DMS114 treated with DMSO at 0.1 percent for 48 hours (cell line): ENCODE measurements at regions not wholly inside any gene's neighbourhood (a gene's known extent, or its start where the extent isn't known, plus 50 kb on each side); places are given as distances from the start of the nearest gene placed in this dataset.

ENCODE experiments used
- DNase-seq: peaks from one replicate; lab custom pipeline; 2025; ENCODE audit not compliant: unreplicated experiment; lab: John Stamatoyannopoulos, UW

DNA sequence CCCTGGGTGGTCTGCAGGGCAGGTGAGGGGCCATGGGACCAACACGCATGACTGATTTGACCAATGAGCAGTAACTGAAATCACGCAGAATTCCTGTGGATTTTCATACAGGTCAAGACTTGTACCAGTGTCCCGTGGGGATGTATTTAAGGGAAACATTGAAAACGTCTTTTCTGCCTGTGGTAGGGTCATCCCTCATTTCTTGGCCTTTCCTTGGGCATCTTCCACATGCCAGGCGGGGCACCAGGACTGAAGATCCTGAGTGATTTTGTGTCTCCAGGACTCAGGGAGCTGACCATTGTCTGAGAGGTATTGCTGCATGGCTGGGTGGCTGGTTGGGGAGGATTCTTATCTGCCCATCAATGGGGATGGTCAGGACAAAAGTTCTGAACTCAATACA lies 289.0 kb downstream of the GLRX3 start:
- DNase-seq: no peak

DNA sequence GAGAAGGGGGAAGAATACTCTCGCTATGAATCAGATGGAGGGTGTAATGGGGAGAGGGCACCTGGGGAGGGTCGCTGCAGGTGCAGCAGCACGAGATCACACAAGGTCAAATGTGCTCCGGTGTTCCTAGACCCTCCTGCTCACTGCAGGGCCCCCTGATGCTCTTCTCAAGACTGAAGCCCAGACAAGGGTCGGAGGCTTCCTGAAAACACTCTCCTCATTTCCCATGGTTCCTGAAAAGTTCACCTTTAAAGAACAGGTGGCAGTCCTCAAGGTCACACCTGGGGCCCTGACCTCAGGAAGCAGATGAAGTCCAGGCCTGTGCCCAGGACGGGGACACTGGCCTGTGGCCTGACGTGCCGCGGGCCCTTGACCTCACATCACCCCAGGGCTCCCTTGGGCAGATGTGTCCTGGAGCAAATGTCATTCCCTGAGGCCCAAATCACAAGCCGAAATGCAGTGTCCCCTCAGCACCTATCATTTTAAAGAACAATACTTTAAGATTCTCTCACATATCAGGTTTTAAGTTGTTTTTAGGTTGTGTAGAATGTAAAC lies 289.8 kb downstream of the GLRX3 start:
- DNase-seq: no peak

DNA sequence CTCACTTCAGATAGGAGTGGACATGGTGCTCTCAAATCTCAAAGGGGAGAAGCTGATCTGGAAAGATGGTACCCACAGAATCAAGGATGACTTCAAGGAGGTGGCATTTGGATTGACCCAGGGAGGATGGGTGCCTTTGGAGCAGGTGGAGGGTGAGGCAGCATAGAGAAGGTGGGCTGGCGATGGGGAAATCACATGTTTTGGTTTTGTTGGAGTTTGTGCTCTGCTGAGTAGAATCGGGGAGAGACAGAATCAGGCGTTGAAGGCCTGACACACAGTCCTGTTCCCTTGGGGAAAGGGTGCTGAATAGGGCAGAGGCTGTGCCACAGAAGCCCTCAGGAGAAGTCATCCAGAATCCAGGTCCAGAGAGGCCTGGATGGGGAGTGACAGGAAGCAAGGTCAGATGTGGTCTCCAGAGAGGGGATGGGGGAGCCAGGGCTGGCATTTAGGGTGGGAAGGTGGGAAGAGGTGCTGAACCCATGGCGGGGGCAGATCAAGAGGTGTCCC lies 291.1 kb downstream of the GLRX3 start:
- no peak for DNase-seq

DNA sequence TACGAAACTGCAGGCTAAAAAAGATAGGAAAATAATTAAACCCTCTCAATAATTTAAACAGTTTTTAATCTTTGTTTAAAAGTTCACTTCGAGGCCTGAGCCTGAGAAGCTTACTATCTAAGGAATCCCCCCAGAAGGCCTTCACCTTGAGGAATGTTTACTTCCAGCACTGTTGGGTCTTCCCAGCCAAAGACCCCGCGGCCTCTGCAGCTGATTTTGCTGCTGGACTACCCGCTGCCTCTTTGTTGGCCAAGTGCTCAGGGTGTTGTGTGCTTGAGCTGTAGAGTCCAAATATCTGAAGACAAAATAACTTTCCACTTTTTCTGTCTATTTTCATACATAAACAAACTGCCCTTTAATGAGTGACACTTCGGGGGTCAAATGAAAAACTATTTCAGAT lies 292.7 kb downstream of the GLRX3 start:
- DNase-seq: no peak

DNA sequence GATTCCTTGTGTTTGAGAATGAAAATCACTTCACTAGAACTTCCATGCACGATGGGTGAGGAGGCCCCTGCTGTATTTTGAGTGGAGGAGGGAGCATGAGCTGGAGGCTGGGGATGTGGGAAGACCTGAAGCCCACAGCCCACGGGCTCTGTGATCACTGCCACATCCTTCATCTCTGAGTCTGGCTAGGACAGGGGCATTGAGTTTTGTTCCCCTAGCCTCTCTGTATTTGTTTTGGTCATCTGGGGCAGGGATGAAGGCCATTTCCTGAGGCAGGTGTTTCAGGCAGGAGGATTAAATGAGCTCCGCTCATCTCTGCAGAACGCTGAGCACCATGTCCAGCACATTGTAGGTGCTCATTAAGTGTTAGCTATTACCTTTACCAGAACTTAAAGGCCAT lies 293.6 kb downstream of the GLRX3 start:
- no peak for DNase-seq

DNA sequence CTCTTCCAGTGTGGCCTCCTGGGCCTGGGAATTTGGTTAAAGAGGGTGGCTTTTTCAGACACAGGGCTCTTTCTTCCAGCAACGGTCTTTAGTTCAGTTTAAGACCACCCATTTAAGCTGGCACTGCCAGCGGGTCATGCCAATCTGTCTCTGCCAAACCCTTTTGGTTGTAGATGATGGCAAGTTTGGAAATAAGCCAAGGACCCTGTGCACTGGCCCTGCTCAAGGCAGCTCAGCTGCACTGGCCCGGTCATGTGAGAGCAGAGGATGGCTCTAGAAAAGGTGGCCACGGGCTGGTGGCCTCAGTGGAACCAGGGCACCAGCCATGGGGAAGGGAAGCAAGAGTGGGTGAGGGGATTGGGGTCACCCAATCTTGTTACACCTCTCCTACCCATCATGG lies 294.1 kb downstream of the GLRX3 start:
- DNase-seq: no peak

DNA sequence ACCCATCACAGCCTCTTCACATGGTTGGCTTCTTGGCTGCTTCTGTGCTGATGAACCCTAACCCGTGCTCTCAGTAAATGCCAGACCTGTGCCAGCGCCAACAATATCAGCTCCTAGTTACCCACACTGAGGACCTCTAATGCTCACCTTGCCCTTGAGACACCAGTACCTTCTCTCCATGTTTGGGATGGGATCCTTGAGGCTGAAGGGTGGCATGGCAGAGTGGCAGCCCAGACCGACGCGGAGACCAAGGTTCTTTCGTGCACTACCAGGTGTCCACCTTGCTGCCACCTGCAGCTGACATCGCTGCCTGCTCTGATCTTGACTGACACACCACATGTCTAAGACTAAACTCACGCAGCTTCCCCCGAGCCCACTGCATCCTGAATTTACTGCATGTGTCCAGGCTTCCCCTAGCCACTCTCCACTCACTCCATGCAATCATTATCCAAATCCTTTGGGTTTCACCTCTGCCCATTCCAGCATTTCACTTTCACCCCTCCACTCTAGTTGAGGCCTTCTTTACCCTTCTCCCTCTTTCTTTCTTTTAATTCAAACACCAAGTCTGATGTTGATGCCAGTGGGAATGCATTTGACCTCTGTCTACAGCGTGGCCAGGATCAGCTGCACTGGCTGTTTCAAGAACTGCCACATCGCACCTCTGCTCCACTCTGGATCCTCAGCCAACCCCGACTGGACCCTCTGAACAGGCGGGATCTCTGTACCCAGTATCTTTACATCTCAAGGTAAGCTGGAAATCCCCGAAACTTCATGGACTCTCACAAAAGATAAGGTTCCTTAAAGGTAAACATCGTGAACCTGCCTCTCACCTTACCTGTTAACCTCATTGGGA lies 294.9 kb downstream of the GLRX3 start:
- no peak for DNase-seq

DNA sequence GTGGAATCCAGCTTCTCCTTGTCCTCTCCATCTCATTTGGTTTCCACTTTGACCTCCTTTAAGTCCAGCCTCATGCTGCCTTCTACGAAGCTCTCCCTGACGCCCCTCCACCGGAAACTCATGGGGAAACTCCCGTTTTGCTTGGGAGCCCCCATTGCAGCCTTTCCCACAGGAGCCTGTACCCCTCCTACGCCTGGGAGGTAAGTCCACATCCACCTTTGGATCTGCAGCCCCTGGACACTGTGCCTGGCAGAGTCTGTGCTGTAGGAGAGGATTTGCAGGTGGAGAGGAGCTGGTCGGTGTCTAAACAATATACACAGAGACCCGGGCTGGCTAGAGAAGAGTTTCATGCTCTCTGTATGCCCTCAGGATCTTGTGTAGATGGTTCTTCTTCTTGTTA lies 296.1 kb downstream of the GLRX3 start:
- DNase-seq: no peak

DNA sequence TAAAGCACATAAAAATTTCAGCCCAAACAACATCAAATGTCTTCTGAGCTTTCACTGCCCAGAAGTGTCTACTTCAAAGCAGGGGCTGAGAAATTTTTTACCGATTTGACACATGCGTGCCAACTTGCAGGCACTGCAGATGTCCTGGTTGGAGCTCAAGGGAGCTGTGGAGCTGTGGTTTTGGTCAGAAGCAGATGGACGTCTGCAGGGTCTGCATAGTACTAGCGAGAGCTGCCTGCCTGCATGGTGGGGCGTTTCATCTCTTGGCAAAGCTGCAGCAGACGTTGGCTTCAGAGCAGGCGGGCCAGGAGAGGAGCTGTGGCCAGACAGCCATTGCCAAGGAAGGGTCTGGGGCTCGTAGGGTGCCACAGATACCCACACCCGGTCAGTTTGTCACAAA lies 296.7 kb downstream of the GLRX3 start:
- DNase-seq: no peak

DNA sequence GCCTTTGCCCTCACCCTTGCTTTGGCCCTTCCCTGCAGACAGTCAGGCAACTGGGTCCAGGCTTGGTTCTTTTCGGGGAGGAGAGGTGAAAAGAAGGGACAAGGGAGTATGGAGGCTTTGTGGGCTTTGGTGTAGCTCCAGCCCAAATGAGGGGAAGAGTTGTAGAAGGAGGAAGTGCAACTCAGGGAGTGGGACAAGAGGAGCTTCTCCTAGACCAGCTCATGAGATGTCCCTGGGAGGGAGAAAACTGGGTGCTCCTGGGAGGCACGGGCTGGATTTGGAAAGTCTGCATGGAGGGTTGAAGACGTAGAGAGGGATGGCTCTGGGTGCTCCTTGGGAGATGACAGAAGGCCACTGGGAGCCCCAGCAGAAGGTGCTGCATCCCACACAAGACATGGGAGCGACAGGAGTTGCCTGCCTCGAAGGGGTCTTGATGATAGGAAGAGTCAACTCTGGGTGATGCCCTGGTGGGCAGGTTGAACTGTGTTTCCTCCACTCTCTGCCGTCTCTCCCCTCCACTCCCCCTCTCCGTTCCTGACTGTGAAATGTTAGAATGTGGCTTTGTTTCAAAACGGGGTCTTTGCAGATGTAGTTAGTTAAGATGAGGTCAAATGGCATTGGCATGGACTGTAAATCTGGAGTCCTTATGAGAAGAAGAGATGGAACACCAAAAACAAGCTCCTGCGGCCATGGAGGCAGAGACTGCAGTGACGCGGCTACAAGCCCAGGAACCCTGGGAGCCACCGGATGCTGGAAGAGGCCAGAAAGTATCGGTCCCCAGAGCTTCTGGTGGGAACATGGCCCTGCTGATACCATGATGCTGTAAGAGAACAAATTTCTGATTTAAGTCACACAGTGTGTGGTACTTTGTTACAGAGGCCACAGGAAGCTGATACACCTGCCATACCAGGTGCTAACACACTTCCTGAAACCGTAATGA lies 298.5 kb downstream of the GLRX3 start:
- no peak for DNase-seq

DNA sequence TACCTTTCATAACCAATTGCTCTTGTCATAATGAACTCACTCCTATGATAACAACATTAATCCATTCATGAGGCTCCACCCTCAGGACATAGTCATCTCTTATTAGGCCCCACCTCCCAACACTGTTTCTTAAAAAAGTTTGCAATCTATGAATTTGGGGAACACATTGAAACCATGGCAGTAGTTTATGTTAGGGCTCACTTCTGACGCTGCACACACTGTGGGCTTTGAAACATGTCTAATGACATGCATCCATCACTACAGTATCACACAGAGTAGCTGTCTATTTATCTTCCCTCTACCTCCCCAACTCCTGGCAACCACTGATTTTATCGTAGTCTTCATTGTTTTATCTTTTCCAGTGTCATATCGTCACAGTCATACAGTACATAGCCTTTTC lies 299.8 kb downstream of the GLRX3 start:
- DNase-seq: no peak

DNA sequence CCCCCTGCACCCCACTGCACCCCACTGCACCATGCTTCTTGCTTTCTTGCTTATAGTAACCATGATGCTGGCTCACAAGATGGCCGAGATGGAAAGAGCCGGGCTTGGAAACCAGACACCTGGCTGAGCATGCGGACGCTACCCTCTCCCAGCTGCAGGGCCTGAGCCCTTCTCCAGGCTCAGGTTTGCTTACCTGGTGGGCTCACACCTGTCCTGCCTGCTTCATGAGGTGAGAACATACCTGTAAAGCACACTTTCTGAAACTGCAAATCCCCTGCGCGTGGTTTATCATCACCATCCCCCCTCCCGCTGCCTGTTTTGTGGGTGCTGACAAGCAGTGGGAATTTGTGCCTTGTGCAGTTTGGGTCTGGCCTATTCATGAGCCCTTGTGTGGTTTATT lies 302.7 kb downstream of the GLRX3 start:
- DNase-seq: no peak

DNA sequence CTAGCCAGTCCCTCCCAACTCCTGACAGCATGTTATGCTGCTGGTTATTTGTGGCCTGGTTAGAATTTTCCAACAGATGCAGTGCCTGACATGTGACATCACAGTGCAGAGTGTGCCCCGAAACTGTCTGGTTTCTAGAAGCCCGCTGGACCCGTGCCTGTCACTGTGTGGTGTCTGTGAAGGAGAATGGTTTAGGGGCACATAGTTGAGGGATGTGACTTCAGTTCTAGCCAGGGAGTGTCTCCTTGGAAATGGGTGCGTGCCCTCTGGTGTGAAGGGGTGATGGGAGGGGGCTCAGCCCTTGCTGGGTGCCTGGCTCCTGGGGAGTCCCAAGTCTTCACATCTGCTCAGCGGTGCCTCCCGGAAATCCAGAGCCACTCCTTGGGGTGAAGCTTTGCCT lies 303.6 kb downstream of the GLRX3 start:
- DNase-seq: no peak

DNA sequence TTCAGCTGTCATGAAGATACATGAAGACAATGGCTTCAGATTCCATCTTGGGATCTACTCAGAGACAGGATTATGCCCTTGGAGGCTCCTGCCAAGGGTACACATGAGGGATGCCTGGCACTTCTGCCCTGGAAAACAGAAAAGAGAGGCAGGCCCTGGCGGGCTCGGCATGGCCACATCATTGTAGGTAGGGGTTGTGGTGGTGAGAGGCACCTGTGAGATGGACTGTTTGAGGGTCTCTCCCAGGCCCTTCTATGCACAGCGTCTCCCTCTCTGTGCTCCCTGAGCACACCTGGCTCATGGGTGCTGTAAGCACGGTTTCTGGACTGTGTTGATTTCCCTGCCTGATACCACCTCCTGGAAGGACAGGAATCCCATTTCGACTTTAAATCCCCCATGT lies 304.3 kb downstream of the GLRX3 start:
- no peak for DNase-seq

DNA sequence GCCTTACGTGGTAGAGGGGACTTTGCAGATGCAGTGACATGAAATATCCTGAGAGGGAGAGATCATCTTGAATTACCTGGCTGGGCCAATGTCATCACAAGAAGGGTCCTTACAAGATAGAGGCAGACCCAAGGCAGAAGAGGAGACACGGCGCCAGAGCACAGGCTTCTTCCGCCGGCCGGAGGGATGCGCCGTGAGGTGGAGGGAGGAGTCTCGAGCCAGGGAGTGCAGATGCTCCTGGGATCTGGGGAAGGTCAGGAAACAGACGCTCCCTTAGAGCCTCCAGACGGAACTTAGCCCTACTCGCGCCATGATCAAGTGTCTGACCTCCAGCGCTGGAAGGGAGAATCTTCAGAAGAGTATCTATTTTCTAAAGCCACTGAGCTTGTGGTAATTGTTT lies 304.8 kb downstream of the GLRX3 start:
- no peak for DNase-seq

DNA sequence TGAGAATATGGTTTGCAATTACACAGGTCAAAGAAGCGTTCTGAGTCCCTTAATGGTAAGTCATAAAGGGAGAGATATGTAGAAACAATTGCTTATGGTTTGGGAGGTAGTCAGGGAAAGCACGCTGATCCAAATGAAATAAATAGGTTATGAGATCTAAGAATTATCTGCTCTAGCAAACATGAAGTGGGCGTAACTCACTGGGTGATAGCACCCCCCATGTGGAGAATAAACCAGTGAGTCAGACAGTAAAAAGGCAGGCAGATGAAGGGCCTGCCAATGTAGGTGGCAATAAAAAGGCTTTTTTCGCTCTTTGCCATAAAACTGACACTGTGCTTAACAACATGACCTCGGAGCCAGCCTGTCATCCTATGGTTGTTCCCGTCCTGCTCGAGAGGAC lies 306.9 kb downstream of the GLRX3 start:
- no peak for DNase-seq

DNA sequence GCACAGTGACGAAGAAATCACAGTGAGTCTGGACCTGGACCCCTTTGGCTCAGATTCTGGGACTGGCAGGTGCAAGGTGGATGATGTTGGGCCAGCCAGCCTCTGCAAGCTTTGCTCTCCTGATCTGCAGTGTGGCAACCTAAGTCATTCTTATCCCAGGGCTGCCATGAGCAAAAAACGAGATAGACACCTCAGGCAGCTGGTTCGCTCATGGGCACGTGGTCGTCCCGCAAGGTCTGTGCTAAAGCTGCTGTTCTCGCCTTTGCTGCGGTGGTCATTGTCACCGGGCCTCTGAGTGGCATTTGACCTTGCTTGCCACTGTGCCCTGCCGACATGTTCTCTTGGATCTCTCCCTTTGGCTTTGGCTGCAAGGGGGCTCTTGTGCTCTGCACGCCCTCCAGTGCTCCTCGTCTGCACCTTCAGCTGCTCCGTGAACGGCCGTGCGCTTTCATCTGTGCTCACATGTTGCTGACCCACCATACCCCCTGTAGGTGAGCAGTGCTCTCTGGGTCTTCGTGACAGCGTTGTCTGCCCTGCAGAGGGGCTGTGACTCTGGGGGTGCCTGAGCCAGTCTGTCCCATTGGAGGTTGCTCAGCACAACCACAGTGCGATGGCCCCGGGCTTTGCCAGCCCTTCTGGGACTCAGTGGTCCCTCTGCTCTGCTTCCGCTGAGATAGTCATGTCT lies 317.0 kb downstream of the GLRX3 start:
- DNase-seq: no peak

DNA sequence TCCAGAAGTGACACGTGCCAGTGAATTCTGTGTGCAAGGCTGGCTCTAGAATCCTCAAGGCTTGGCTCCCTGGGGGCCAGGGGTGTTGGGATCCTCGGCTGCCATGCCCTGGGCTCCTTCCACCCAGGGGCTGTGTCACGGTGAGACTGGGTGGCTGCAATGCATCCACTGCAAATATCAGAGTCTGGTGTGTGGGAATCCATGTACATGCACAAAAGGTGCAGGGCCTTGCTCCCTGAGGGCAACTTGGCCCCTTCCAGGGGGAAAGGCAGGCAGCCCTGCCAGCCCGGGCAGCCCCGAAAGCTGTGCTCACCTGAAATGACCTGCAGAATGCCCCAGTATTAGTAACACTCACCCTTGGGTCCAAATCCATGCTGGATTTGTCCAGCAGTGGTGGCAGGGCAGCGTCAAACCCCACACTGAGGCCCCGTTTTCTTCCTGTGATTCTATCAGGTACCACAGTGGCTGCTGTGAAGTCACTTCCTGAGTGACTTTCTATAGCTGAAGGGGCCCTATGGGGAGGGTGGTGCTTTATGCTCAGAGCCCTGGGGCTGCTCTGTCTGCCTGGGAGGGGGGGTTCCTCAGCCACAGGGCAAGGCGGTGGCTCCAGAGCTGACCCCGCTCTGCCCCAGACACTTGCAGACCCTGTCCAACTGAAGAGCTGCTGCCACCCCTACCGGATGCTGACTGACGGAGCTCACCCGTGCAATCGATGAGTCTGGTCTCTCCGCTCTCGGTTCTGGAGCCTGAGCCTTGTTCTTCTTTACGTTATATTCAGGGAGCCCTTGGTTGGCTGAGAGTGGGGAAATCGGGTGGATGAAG lies 317.7 kb downstream of the GLRX3 start:
- DNase-seq: no peak

DNA sequence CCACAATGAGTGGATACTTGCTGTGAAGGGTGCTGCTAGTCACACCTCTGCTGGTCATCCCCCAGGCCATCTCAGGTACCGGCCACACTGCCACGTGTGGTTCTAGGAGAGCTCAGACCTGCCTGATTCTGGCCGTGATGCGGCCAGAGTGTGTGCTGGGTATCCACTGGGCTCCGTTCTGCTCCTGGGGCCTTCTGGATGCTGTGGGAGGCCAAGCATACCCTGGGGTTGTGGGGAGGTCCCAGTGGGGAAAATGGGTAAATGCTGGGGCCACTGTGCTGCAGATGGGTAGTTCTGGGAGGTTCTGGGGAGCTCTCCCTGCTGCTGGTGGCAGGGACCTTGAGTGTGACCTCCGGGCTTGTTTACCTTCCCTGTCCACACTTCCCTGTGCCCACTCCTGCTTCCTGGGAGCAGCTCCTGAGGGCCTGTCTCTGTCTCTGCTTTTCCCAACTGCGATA lies 318.4 kb downstream of the GLRX3 start:
- no peak for DNase-seq

DNA sequence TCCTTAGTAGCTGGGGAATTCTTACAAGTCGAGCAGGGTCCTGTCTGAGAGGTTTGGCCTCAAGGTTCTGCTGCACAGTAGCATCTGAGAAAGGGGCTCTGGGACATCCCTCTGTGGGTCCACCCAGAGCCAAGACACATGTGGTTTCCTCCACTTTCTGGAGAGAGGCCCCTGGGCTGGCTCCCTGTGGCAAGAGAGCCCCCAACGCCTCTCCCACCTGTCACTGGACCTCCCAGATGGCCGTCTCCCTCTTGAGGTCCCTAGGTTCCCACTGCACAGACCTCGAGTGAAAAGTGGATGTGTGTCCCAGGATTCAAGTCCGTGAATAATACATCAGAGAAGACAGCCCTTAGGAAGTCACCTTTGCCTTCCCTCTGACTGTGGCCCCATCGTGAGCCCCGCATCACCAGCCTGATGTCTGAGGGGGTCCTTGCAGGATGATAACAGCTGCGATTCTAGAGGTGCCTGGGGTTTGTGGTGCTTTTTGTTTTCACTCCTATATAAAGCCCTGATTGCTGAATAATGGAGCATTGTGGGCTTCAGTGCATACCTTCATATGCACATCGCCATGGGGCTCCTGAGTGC lies 319.0 kb downstream of the GLRX3 start:
- no peak for DNase-seq
